Heart right ventricle (tissue), 16 donors: ENCODE measurements at regions not wholly inside any gene's neighbourhood (a gene's known extent, or its start where the extent isn't known, plus 50 kb on each side); places are given as distances from the start of the nearest gene placed in this dataset.

ENCODE experiments used
- ATAC-seq, 8 donors: fragments of 200-7000 bp; cut with Tn5 transposase; one replicate each; pipeline ENCODE4 v1.9.1; 2020; ENCODE audit warnings: mild to moderate bottlenecking in 8 of 8, moderate library complexity in 8 of 8, moderate number of reproducible peaks in 1 of 8
- DNase-seq, 2 donors: peaks; one replicate each; pipeline ENCODE4 v3.0.0-alpha.2; 2020
- H3K27ac ChIP-seq, 10 donors: fragments of 200-600 bp; sonication (generic) in 2 of 10; one replicate each; pipeline versions ENCODE4 v1.5.0 to v1.8.0; 2020 to 2022; ENCODE audit warnings: mild to moderate bottlenecking in 3 of 10
- H3K27me3 ChIP-seq, 7 donors: fragments of 200-600 bp; one replicate each; pipeline ENCODE4 v1.8.0; 2021 to 2022; ENCODE audit warnings: mild to moderate bottlenecking in 2 of 7
- H3K36me3 ChIP-seq, 9 donors: fragments of 200-600 bp; sonication (generic) in 1 of 9; one replicate each; pipeline versions ENCODE4 v1.5.0 to v1.8.0; 2020 to 2022; ENCODE audit warnings: mild to moderate bottlenecking in 2 of 9
- H3K4me1 ChIP-seq, 9 donors: fragments of 200-600 bp; sonication (generic) in 1 of 9; one replicate each; pipeline versions ENCODE4 v1.5.0 to v1.8.0; 2020 to 2022; ENCODE audit warnings: mild to moderate bottlenecking in 4 of 9
- H3K4me3 ChIP-seq, 10 donors: fragments of 200-600 bp; sonication (generic) in 2 of 10; one replicate each; pipeline versions ENCODE4 v1.5.0 to v1.8.0; 2020 to 2022; ENCODE audit warnings: mild to moderate bottlenecking in 7 of 10, moderate library complexity in 2 of 10
- H3K9me3 ChIP-seq, 11 donors: fragments of 200-600 bp in 10 of 11; sonication (generic) in 2 of 11; one replicate each; pipeline versions ENCODE4 v1.5.0 to v1.8.0; 2013 to 2022; ENCODE audit warnings: mild to moderate bottlenecking in 2 of 11, control low read depth in 1 of 11, moderate library complexity in 1 of 11
- CTCF ChIP-seq, 9 donors: fragments of 200-600 bp; sonication (generic) in 2 of 9; IDR thresholded peaks; one replicate each; pipeline versions ENCODE4 v1.5.0 to v1.8.0; 2021 to 2022; ENCODE audit warnings: antibody characterized with exemption in 9 of 9, mild to moderate bottlenecking in 5 of 9, moderate library complexity in 1 of 9
- WGBS, 2 donors: extraction: QIAGEN DNeasy Blood & Tissue Kit; methylation state at CpG; one replicate each; pipeline ENCODE4 v1.1.7; 2013; ENCODE audit warnings: inconsistent platforms in 1 of 2; 5-methylcytosine and 5-hydroxymethylcytosine counted together
- intact Hi-C, 10 donors: fragments of 100-400 bp; cut with DNase I; formaldehyde crosslinking; loops; one replicate each; pipeline versions ENCODE4 v1.11.1 to v1.14.2; 2022
- donor health status: Arrhythmogenic right ventricular cardiomyopathy.
- donor health status: ischemic (EF 13 %, LVEDD 7.1; RV severe dilation, severe dysfunction).
- donor health status: healthy with polysubstance abuse.
- donor health status: DM: no; HTN: yes; CAD: no.
- donor health status: DM: no; HTN: no; CAD: no.
- donor health status: ischemic (EF 25% LVEDD 6.9; RV normal size, moderate dysfunction).
- donor health status: ischemic (EF 25% LVEDD 5.7; RV mildly dilated, moderate dysfunction).
- donor health status: healthy.
- donor health status: DM: yes; HTN: yes; CAD: no.
- donor health status: Ischemic cardiomyopathy.
- donor health status: ischemic (EF 35%, LVEDD 5.7; RV mildly dilated, moderate dysfunction).
- donor health status: nonischemic (EF 11% LVEDD 7.7; RV severe dilation, severe dysfunction).
- donor health status: DM: yes; HTN: yes; CAD: no.
- donor health status: PGD.
- donor health status: ischemic (EF 29% LVEDD 5.4; RV normal size, mild dysfunction).
- donor health status: nonischemic (EF 23%, LVEDD 6.1; RV moderate dilation, normal function).

- H3K27ac ChIP-seq: no peak overlapping the region
- peaks cover 0 to 4% (median 0%) of the 10 kb centered on the region in 9 donors for H3K4me1 ChIP-seq
- peaks cover 0 to 20% (median 0%) of the 10 kb centered on the region in 7 donors for H3K27me3 ChIP-seq
- intact Hi-C loops: no loop called here
- no peak for TF ChIP-seq CTCF (IDR thresholded peaks at IDR 0.05)
- no peak overlapping the region for H3K4me3 ChIP-seq
- no peaks in the 10 kb centered on the region for H3K36me3 ChIP-seq
- ATAC-seq: no peak
- peaks cover 0 to 4% (median 0%) of the 10 kb centered on the region in 11 donors for H3K9me3 ChIP-seq
- DNase-seq: no peak
Measured at GRCh38 chr1:229751610-229752009, 125.6 kb downstream of the URB2 start.

GRCh38 chr1:229752679-229753078 is 126.6 kb downstream of the URB2 start:
- Histone ChIP-seq H3K27ac (no peak overlapping the region), H3K36me3 (no peaks in the 10 kb centered on the region), H3K4me3 (no peak overlapping the region), H3K27me3 (peaks cover 0 to 12% (median 0%) of the 10 kb centered on the region in 7 donors), H3K4me1 (peaks cover 0 to 4% (median 0%) of the 10 kb centered on the region in 9 donors), H3K9me3 (peaks cover 0 to 14% (median 4%) of the 10 kb centered on the region in 11 donors)
- TF ChIP-seq CTCF (IDR thresholded peaks at IDR 0.05): no peak
- no peak for DNase-seq
- 94 to 96% methylated on average over 5 of the region's 5 CpGs for WGBS, 2 donors
- no peak for ATAC-seq
- intact Hi-C loops: no loop called here

- DNase-seq: no peak
- Histone ChIP-seq H3K9me3 (peaks cover 0 to 18% (median 4%) of the 10 kb centered on the region in 11 donors), H3K4me1 (peaks cover 0 to 4% (median 0%) of the 10 kb centered on the region in 9 donors), H3K4me3 (no peak overlapping the region), H3K36me3 (no peaks in the 10 kb centered on the region), H3K27ac (no peak overlapping the region), H3K27me3 (peaks cover 0 to 2% (median 0%) of the 10 kb centered on the region in 7 donors)
- ATAC-seq: no peak
- 49 to 54% methylated on average over 7 of the region's 7 CpGs for WGBS, 2 donors
- no peak for TF ChIP-seq CTCF (IDR thresholded peaks at IDR 0.05)
- intact Hi-C loops: no loop called here
Measured at GRCh38 chr1:229753764-229754551, 127.9 kb downstream of the URB2 start.

- 70 to 72% methylated on average over 4 of the region's 4 CpGs for WGBS, 2 donors
- ATAC-seq (no peak), DNase-seq (no peak)
- H3K27ac ChIP-seq: no peak overlapping the region
- peaks cover 0 to 18% (median 4%) of the 10 kb centered on the region in 11 donors for H3K9me3 ChIP-seq
- intact Hi-C loops: no loop called here
- H3K4me1 ChIP-seq: peaks cover 0 to 4% (median 0%) of the 10 kb centered on the region in 9 donors
- no peak overlapping the region for H3K4me3 ChIP-seq
- no peak for TF ChIP-seq CTCF (IDR thresholded peaks at IDR 0.05)
- no peaks in the 10 kb centered on the region for H3K27me3 ChIP-seq
- H3K36me3 ChIP-seq: no peaks in the 10 kb centered on the region
Measured at GRCh38 chr1:229756666-229757065, 130.6 kb downstream of the URB2 start.
